HL-60 (cell line): ENCODE measurements at regions not wholly inside any gene's neighbourhood (a gene's known extent, or its start where the extent isn't known, plus 50 kb on each side); places are given as distances from the start of the nearest gene placed in this dataset.

ENCODE experiments used
- DNase-seq, 2 experiments: peaks; one replicate each; pipeline ENCODE4 v3.0.0-alpha.2; 2010 to 2020; ENCODE audit warnings: low read depth in 1 of 2, low spot score in 1 of 2
- H3K27ac ChIP-seq: fragments of 250-450 bp; sonication (Bioruptor Pico); replicated peaks from 2 replicates; pipeline ENCODE4 v1.5.1; 2020; ENCODE audit warnings: mild to moderate bottlenecking, moderate library complexity
- H3K27me3 ChIP-seq: fragments of 250-450 bp; sonication (Bioruptor Pico); 2 replicates; pipeline ENCODE4 v1.5.1; 2021; ENCODE audit warnings: mild to moderate bottlenecking, moderate library complexity; ENCODE audit not compliant: insufficient read depth, poor library complexity, severe bottlenecking
- H3K4me3 ChIP-seq: replicated peaks from 2 replicates; pipeline ENCODE4 v1.5.1; 2011; ENCODE audit warnings: mild to moderate bottlenecking, control low read depth, low read length; ENCODE audit not compliant: insufficient read depth
- CTCF ChIP-seq: IDR thresholded peaks from one replicate; pipeline ENCODE4 v1.5.1; 2011; ENCODE audit warnings: low read length, control low read depth, inconsistent platforms; ENCODE audit not compliant: insufficient read depth
- GABPA ChIP-seq: IDR thresholded peaks from 2 replicates; pipeline ENCODE4 v1.6.1; 2012; ENCODE audit warnings: low read depth
- POLR2AphosphoS5 ChIP-seq: IDR thresholded peaks from 2 replicates; pipeline ENCODE4 v1.6.1; 2012; ENCODE audit warnings: low read depth
- REST ChIP-seq: IDR thresholded peaks from 2 replicates; pipeline ENCODE4 v1.6.1; 2012; ENCODE audit warnings: low read depth; ENCODE audit not compliant: insufficient replicate concordance
- SPI1 ChIP-seq: IDR thresholded peaks from 2 replicates; pipeline ENCODE4 v1.6.1; 2012; ENCODE audit warnings: low read depth, mild to moderate bottlenecking, borderline replicate concordance

- Histone ChIP-seq H3K4me3 (no peak overlapping the region), H3K27me3 (no peaks in the 10 kb centered on the region), H3K27ac (no peak overlapping the region)
- TF ChIP-seq CTCF (no peak), SPI1 (no peak), POLR2AphosphoS5 (no peak), GABPA (no peak), REST (no peak)
- DNase-seq: no peak
These were observed 137.6 kb upstream of the PPFIA2 start for GRCh38 chr12:81896771-81897170.

- no peaks in the 10 kb centered on the region for H3K27me3 ChIP-seq
- TF ChIP-seq REST (no peak), GABPA (no peak), POLR2AphosphoS5 (no peak)
- no peak for DNase-seq
- no peak overlapping the region for H3K4me3 ChIP-seq
- no peak overlapping the region for H3K27ac ChIP-seq
These were observed 129.8 kb upstream of the PPFIA2 start for GRCh38 chr12:81888961-81889360.

GRCh38 chr12:81888106-81888740 is 129.1 kb upstream of the PPFIA2 start:
- no peak for TF ChIP-seq CTCF
- TF ChIP-seq SPI1: no peak
- TF ChIP-seq POLR2AphosphoS5: no peak
- no peak for TF ChIP-seq GABPA
- TF ChIP-seq REST: no peak
- no peak overlapping the region for H3K4me3 ChIP-seq
- no peak overlapping the region for H3K27ac ChIP-seq
- DNase-seq: no peak
- no peaks in the 10 kb centered on the region for H3K27me3 ChIP-seq
